ENCODE measurements at regions not wholly inside any gene's neighbourhood (a gene's known extent, or its start where the extent isn't known, plus 50 kb on each side); places are given as distances from the start of the nearest gene placed in this dataset.

DNA sequence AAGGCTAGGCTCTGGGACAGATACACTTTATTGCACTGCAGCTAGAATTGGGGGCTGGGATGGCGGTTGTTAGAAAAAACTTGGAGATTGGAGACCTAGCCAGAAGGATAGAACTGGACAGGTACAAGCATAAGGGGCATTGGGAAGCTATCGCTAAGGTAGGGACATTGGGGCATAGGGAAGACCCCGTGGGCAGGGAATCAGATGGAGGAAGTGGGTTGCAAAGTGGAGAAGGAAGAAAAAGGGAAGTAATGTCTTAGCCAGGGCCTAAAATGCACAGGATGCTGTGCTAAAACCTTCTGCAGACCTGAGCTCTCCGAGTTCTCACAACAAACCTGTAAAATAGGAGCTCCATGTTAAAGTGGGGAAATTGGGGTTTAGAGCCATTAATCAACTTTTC lies 178.2 kb downstream of the ZDHHC21 start:
- TF ChIP-seq POLR2AphosphoS5 (IDR thresholded peaks at IDR 0.05; ENCODE audit: low read depth) (no peak), SPI1 (IDR thresholded peaks at IDR 0.05; ENCODE audit: borderline replicate concordance, low read depth) (no peak)
- TF ChIP-seq, protein P1, sequence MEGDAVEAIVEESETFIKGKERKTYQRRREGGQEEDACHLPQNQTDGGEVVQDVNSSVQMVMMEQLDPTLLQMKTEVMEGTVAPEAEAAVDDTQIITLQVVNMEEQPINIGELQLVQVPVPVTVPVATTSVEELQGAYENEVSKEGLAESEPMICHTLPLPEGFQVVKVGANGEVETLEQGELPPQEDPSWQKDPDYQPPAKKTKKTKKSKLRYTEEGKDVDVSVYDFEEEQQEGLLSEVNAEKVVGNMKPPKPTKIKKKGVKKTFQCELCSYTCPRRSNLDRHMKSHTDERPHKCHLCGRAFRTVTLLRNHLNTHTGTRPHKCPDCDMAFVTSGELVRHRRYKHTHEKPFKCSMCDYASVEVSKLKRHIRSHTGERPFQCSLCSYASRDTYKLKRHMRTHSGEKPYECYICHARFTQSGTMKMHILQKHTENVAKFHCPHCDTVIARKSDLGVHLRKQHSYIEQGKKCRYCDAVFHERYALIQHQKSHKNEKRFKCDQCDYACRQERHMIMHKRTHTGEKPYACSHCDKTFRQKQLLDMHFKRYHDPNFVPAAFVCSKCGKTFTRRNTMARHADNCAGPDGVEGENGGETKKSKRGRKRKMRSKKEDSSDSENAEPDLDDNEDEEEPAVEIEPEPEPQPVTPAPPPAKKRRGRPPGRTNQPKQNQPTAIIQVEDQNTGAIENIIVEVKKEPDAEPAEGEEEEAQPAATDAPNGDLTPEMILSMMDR (IDR thresholded peaks at IDR 0.05; ENCODE audit: insufficient read depth, low read length), result no peak

All from HL-60 (cell line).